SK-N-SH (cell line): ENCODE measurements at regions not wholly inside any gene's neighbourhood (a gene's known extent, or its start where the extent isn't known, plus 50 kb on each side); places are given as distances from the start of the nearest gene placed in this dataset.

Experiments used
- CTCF ChIP-seq: fragments of 200-600 bp; sonication (generic); IDR thresholded peaks from 2 replicates; pipeline ENCODE4 v1.6.1; 2017; ENCODE audit warnings: antibody characterized with exemption, mild to moderate bottlenecking, moderate library complexity
- EP300 ChIP-seq, 2 experiments: IDR thresholded peaks; 2 replicates each; pipeline versions ENCODE4 v1.4.0 to v1.6.1; 2012; ENCODE audit warnings: borderline replicate concordance in 1 of 2, low read depth in 1 of 2, low read length in 1 of 2
- GATA2 ChIP-seq: sonication (generic); formaldehyde crosslinking; IDR thresholded peaks from 2 replicates; pipeline ENCODE4 v1.5.0; 2020; ENCODE audit warnings: mild to moderate bottlenecking, missing genetic modification reagents
- IRF3 ChIP-seq: fragments of 150-350 bp; IDR thresholded peaks from 2 replicates; pipeline ENCODE4 v1.6.1; 2016; ENCODE audit warnings: mild to moderate bottlenecking, low read depth, low read length
- PBX3 ChIP-seq: IDR thresholded peaks from 2 replicates; pipeline ENCODE4; 2012
- POLR2AphosphoS5 ChIP-seq: IDR thresholded peaks from 2 replicates; pipeline ENCODE4 v1.6.1; 2012; ENCODE audit warnings: low read depth, low read length
- RAD21 ChIP-seq: IDR thresholded peaks from 2 replicates; pipeline ENCODE4 v1.6.1; 2012; ENCODE audit warnings: mild to moderate bottlenecking, low read length
- RXRA ChIP-seq: IDR thresholded peaks from 2 replicates; pipeline ENCODE4 v1.4.0; 2012; ENCODE audit warnings: low read depth, mild to moderate bottlenecking, borderline replicate concordance
- USF1 ChIP-seq: IDR thresholded peaks from 2 replicates; pipeline ENCODE4 v1.4.0; 2012; ENCODE audit warnings: low read depth, borderline replicate concordance
- YY1 ChIP-seq: IDR thresholded peaks from 2 replicates; pipeline ENCODE4 v1.4.0; 2012; ENCODE audit warnings: low read depth, mild to moderate bottlenecking
- ZBTB33 ChIP-seq: IDR thresholded peaks from 2 replicates; pipeline ENCODE4 v1.4.0; 2012; ENCODE audit warnings: low read depth, borderline replicate concordance

GRCh38 chr14:50047274-50047676 is 69.1 kb downstream of the VCPKMT start:
- TF ChIP-seq ZBTB33: no peak
- TF ChIP-seq RAD21: no peak
- TF ChIP-seq CTCF: no peak
- no peak for TF ChIP-seq EP300 (IDR thresholded peaks at IDR 0.05; ENCODE audit: borderline replicate concordance in 1 of 2, low read depth in 1 of 2, low read length in 1 of 2)
- no peak for TF ChIP-seq IRF3
- no peak for TF ChIP-seq RXRA
- TF ChIP-seq YY1: no peak
- TF ChIP-seq GATA2: no peak
- TF ChIP-seq USF1: no peak
- no peak for TF ChIP-seq PBX3
- no peak for TF ChIP-seq POLR2AphosphoS5
